Upper lobe of left lung (tissue), 4 donors: ENCODE measurements at regions not wholly inside any gene's neighbourhood (a gene's known extent, or its start where the extent isn't known, plus 50 kb on each side); places are given as distances from the start of the nearest gene placed in this dataset.

Source experiments
- POLR2A ChIP-seq, 4 donors: fragments of 450-650 bp; IDR thresholded peaks; one replicate each; pipeline ENCODE4 v1.5.1; 2016 to 2017; ENCODE audit warnings: antibody characterized with exemption in 4 of 4, mild to moderate bottlenecking in 2 of 4
- TF ChIP-seq, protein P1 (sequence below), 6 experiments: fragments of 450-650 bp in 4 of 6; fragments of 200-600 bp in 2 of 6; sonication (generic) in 2 of 6; IDR thresholded peaks; one replicate each; pipeline ENCODE4 v1.5.1; 2016 to 2019; ENCODE audit warnings: antibody characterized with exemption in 6 of 6

DNA sequence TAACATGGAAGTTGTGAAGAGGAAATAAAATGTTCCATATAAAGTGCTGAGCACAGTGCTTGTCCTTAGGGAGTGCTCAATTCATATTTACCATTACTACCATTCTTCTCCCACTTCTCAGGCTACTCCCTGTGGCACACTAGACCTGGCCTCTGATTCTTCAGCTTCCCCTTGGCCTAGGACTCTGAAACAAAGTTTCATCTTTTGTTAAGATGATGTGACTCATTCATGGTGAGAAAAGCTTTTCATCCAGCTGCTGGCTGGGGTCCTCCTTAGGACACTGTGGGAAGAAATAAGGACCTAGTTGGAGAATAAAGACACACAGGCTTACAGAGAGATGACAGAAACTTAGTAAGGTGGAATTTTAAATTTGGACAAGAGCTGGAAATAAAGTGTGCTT is 314.8 kb downstream of the CDC5L start:
- TF ChIP-seq POLR2A (IDR thresholded peaks at IDR 0.05) = no peak
- TF ChIP-seq, protein P1, sequence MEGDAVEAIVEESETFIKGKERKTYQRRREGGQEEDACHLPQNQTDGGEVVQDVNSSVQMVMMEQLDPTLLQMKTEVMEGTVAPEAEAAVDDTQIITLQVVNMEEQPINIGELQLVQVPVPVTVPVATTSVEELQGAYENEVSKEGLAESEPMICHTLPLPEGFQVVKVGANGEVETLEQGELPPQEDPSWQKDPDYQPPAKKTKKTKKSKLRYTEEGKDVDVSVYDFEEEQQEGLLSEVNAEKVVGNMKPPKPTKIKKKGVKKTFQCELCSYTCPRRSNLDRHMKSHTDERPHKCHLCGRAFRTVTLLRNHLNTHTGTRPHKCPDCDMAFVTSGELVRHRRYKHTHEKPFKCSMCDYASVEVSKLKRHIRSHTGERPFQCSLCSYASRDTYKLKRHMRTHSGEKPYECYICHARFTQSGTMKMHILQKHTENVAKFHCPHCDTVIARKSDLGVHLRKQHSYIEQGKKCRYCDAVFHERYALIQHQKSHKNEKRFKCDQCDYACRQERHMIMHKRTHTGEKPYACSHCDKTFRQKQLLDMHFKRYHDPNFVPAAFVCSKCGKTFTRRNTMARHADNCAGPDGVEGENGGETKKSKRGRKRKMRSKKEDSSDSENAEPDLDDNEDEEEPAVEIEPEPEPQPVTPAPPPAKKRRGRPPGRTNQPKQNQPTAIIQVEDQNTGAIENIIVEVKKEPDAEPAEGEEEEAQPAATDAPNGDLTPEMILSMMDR (IDR thresholded peaks at IDR 0.05) = no peak
